GM12875 (cell line): ENCODE measurements at regions not wholly inside any gene's neighbourhood (a gene's known extent, or its start where the extent isn't known, plus 50 kb on each side); places are given as distances from the start of the nearest gene placed in this dataset.

Experiments used
- H3K4me3 ChIP-seq: one replicate; pipeline ENCODE4 v1.5.1; 2011; ENCODE audit warnings: low read depth, low read length, control low read depth
- TF ChIP-seq, protein P1 (sequence below): IDR thresholded peaks from 2 replicates; pipeline ENCODE4 v1.5.1; 2011; ENCODE audit warnings: low read depth, mild to moderate bottlenecking, control low read depth, inconsistent platforms, low read length, moderate library complexity, borderline replicate concordance; ENCODE audit not compliant: insufficient read depth

DNA sequence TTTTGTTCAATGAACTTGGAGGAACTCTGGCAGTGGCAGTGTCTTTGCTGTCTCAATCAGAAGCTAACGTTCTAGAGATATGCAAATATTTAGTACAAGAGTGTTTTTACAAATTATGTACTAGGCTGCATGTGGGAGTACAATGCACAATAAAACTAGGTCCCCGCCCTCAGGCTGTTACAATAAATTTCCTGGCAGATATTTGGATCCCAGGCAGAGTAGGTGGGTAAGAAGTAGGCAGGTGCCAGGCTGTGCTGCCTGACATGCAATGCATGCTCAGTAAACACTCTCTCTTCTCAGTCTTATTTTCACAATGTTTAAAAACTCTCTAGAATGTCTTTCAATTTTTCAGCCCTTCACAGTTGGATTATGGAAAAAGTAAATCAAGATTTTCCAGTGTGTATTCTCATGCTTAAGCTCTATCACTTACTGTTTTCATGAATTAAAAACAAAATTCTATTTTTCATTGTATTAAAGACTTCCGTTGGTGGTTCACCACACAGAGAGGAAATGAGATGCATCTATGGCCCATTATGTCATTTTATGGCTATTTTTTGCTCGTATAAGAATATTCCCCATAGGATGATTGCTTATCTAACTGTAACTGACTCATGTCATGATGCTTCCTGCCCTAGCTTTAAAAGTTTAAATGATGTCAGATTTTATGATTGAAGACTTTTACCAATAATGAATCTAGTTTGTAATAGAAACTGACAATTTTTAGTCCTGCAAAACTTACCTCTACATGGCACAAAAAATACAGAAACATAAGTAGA, 346.1 kb downstream of the RND3 start:
- no peak overlapping the region for H3K4me3 ChIP-seq
- TF ChIP-seq, protein P1, sequence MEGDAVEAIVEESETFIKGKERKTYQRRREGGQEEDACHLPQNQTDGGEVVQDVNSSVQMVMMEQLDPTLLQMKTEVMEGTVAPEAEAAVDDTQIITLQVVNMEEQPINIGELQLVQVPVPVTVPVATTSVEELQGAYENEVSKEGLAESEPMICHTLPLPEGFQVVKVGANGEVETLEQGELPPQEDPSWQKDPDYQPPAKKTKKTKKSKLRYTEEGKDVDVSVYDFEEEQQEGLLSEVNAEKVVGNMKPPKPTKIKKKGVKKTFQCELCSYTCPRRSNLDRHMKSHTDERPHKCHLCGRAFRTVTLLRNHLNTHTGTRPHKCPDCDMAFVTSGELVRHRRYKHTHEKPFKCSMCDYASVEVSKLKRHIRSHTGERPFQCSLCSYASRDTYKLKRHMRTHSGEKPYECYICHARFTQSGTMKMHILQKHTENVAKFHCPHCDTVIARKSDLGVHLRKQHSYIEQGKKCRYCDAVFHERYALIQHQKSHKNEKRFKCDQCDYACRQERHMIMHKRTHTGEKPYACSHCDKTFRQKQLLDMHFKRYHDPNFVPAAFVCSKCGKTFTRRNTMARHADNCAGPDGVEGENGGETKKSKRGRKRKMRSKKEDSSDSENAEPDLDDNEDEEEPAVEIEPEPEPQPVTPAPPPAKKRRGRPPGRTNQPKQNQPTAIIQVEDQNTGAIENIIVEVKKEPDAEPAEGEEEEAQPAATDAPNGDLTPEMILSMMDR = no peak

DNA sequence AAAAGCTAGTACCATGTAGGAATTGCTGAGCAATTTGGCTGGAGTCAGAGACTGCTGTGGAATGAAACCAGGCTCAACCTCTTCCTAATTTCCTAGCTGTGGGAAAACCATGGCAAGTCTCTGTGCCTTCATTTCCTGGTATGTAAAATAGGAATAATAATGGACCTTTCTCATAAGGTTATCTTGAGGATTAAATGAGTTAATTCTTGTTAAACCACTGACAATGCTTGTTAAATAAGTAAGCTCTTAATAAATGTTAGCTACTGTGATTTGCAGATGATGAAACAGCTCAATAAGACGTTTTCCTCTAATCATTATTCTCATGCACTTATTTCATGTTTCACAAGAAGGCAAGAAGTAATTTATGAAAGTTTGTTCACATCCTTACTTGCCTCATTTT, 346.7 kb downstream of the RND3 start:
- no peak overlapping the region for H3K4me3 ChIP-seq
- TF ChIP-seq, protein P1 = no peak

DNA sequence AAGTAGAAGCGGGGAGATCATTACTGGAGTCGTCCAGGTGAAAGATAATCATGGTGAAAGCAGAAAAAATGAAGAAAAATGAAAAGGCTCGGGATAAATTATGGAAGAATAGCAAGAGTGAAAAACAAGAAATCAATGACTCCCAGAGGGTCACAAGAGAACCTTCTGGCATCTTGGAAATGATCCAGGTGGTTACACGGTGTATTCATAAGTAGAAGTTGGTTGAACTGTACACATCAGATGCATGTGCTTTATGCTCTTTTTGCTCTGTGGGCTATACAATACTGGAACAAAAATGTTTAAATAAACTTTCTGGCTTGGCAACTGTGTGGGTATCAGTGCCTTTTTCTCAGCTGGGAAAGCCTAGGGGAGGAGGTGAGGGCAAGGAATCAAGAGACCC, 348.9 kb downstream of the RND3 start:
- TF ChIP-seq, protein P1 = no peak
- no peak overlapping the region for H3K4me3 ChIP-seq

DNA sequence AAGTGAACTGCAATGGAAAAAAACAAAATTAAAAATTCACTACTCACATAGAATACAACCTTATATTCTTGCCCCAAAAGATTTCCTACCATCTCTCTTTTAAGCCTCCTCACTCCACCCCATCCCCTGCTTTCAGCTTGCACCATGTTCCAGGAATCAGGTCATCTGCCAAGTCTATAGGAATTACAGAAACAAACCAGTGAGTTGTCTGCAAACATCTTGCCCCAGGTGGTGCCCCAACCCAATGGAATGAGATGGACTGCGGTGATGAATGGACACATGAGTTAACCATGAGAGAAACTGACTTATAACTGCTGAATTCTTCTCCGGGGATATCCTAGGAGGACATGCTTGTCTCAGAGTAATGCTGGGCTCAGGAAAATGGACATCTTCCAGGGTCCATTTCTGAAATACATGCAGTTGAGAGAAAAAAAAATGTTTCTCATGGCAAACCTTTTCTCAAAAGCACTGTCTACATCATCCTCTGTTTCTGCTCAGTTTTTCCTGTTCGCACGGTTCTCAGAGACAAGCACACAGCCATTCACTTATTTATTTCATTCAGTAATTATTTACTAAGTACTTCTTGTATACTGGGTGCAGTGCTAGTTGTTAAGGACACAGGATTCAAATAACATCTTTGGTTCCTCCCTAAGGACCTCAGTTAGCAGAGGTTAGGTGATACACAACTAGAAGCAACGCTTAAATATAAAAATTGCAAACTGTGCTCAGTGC, 350.0 kb downstream of the RND3 start:
- H3K4me3 ChIP-seq = no peak overlapping the region
- TF ChIP-seq, protein P1 = no peak

DNA sequence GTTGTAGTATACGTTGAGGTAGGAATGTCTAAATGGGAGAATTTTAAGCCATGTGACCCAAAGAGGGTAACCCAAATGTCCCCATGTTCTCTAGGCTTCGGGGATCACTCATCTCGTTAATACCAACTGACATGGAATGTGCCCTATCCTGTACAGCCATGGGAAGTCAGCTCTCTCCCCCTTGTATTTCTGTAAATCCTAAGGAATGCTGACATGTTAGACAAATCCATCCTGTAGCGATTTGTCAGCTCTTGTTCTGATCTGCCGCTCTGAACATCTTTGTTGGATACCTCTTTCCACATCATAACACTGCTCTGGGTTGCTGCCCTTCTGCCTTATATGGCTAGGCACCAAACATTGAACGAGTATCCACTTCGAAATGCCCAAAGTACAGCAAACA, 350.6 kb downstream of the RND3 start:
- TF ChIP-seq, protein P1 = no peak
- H3K4me3 ChIP-seq = no peak overlapping the region

DNA sequence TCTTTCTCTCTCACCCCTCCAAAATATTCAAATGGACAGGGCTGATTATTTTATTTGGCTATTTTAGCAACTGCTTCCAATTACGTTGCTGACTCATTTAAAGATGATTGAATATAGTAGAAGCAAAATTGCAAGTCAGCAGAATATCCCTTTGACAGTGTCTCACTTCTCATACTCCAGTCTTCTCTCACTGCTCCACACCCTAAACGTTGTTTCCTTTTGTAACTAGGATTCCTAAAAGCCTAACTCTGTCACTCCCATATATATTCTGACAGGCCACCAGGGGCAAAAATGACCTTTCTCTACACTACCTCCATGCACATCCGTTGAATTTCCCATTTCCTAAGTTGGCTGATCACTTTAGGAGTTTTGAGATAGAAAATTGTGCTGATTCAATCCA, 351.1 kb downstream of the RND3 start:
- TF ChIP-seq, protein P1 = no peak
- H3K4me3 ChIP-seq = no peak overlapping the region
